GM18498 (cell line): ENCODE measurements at regions not wholly inside any gene's neighbourhood (a gene's known extent, or its start where the extent isn't known, plus 50 kb on each side); places are given as distances from the start of the nearest gene placed in this dataset.

Experiments used
- ATAC-seq: cut with Tn5 transposase; IDR thresholded peaks from one replicate; pipeline ENCODE4 v1.9.1; 2021; ENCODE audit warnings: mild to moderate bottlenecking, moderate library complexity; ENCODE audit not compliant: unreplicated experiment

DNA sequence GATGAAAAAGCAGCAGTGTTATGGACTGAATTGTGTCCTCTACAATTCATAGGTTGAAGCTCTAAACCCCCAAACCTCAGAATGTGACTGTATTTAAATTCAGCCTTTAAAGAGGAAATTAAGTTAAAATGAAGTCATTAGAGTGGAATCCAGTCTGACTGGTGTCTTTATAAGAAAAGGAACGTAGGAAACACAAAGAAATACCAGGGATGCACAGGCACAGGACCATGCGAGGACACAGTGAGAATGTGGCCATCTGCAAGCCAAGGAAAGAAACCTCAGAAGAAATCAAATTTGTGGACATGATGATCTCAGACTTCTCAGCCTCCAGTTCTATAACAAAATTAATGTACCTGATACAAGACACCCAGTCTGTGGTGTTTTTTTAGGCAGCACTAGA, 971.2 kb upstream of the CDH9 start:
- no peak for ATAC-seq

DNA sequence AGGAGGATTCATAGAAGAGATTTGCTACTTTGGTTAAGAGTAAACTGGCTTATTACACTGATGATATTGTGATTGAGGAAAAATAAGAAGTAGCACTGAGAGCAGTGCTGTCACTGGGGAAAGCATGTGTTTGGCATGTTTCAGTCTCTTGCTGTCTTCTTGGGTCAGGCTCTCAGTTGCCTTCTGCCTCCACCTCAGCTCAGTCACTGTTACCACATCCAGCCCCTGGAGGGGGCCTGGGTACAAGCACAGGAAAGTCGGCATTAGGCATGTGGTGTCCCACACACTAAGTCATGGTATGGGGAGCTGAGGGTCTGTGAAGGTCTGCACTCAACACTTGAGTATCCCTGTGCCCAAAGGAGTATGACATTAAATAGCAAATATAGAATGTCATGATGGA, 958.3 kb upstream of the CDH9 start:
- ATAC-seq: no peak

GRCh38 chr5:27995867-27996266, 957.5 kb upstream of the CDH9 start:
- no peak for ATAC-seq

- ATAC-seq: no peak
Observed at GRCh38 chr5:27978322-27978721, 939.9 kb upstream of the CDH9 start.

- no peak for ATAC-seq
Observed at GRCh38 chr5:27969157-27969556, 930.8 kb upstream of the CDH9 start.

- no peak for ATAC-seq
Observed at GRCh38 chr5:27963050-27963783, 924.8 kb upstream of the CDH9 start.

- no peak for ATAC-seq
Observed at GRCh38 chr5:27962198-27962597, 923.8 kb upstream of the CDH9 start.

DNA sequence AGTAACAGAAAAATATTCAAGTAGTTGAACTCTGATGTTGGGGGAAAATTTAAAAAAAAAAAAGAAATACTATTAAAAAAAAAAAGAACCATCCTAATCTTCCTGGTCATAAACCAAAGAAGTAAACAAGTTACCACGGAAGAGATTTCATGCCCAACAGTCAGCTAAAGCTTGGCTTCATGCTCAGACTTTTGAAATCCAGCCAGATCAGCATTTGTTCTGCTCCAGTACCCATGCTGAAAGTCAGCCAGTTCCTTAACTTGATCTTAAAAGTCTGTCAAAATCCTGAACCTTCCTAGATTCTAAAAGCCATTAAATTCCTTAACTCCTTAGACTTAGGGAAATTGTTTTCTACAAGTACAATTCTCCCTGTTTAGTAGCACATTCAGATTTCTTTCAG, 908.7 kb upstream of the CDH9 start:
- ATAC-seq: no peak

- no peak for ATAC-seq
Observed at GRCh38 chr5:27944471-27944870, 906.1 kb upstream of the CDH9 start.

GRCh38 chr5:27938989-27939388, 900.6 kb upstream of the CDH9 start:
- ATAC-seq: no peak

DNA sequence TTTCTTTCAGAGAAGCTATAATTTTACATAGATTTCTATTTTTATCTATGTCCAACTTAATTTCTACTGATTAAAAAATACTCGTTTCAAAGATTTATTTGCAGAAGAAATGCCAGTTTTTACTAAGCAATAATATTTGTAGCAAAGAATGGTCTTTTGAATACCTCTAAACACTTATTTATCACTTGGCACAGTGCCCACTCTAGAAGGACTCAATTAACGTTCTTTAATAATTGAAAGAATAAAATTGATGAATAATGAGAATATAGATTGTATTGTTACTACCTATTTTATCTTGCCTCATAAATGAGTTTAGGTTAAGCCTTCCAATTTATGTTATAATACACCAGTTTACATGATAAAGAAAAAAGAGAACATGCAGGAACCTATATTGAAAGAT, 889.7 kb upstream of the CDH9 start:
- ATAC-seq: no peak

DNA sequence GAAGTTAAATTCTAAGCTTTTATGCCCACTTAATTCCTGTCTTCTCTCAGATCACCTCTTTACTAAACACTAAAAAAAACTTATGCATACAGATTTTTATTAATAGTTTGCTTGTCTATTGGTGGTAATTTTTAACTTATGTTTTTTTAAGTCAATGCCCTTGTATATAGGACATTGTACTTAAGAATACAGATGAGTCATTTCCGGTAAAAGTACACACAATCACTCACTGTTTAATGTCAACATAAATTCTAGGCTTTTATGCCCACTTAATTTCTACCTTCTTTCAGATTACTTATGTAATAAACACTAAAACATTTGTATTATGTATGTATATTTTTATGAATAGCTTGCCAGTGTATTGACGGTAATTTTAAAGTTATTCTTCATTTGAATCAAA, 872.8 kb upstream of the CDH9 start:
- ATAC-seq: no peak

- ATAC-seq: no peak
Observed at GRCh38 chr5:27908341-27908740, 870.0 kb upstream of the CDH9 start.

DNA sequence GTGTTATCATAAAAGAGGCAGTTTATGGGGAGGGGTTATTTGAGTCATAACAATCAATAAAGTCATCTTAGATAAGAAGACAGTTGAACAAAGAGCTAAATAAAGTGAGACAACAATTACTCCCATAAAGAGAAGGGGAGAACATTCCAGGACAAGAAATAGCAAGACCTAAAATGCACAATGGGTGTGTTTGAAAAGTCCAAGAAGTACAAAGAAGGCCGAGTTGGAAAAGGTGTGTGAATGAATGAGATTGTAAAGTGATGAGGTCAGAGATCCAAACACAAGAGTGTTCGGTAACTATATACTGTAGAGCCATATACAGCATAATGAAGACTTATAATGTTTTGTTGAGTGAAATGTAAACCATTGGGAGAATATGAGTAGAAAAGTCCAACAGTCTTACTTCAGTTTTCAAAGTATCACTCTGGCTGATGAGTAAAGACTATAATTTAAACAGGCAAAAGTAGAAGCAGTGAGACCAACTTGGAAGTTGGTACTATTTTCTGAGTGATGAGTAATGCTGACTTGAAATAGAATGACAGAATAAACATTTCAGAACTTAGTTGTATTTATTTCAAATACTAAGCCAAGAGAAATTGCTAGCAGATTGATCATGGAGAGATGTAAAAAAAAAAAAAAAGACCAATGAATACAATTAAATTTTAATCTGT, 868.7 kb upstream of the CDH9 start:
- ATAC-seq: no peak

GRCh38 chr5:27906481-27906880, 868.1 kb upstream of the CDH9 start:
- ATAC-seq: no peak

- ATAC-seq: no peak
Observed at GRCh38 chr5:27900761-27901160, 862.4 kb upstream of the CDH9 start.

- ATAC-seq: no peak
Observed at GRCh38 chr5:27876071-27876470, 837.7 kb upstream of the CDH9 start.

DNA sequence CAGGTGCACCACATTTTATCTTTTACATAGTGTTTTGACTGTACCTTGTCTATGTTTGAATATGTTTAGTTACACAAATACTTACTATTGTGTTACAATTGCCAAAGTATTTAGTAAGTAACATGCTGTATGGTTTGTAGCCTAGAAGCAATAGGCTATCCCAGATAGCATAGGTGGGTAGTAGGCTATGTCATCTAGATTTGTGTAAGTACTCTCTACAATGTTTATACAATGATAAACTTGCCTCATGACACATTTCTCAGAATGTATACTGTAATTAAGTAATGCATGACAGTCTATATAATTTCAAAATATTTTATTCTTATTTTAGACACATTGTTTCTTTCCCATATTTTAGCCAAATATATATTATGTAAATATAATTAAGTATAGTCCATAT, 836.8 kb upstream of the CDH9 start:
- ATAC-seq: no peak

DNA sequence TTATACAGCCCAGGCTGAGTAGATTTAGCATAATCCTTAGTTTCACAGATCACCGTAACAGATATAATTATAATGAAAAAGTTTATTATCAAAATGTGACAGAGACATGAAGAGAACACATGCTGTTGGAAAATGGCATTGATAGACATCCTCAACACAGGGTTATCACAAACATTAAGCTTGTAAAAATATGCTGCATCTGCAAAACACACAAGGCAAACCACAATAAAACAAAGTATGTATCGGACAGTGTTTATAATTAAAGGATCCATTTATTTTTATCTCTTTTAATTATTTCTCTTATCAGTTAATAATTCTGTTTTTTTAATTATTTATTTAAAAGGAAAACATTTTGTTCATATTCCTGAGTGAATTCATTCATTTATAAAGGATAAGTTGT, 829.9 kb upstream of the CDH9 start:
- ATAC-seq: no peak

DNA sequence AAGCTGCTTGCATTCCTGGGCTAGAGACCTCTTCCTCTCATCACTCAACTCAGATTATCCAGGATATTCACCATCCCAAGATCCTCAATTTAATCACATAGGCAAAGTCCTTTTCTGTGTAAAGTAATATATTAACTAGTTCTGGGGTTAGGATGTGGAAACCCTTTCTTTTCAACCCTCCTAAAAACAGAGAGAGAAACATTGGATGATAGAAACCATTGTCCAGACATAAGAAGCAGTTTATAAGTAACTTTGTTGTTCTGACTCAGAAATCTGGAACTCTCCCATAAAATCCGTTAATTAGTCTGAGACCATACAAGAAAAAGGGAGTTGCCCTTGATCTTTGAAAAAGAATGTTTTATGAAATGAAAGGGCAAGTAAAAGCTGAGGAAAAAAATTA, 817.1 kb upstream of the CDH9 start:
- ATAC-seq: no peak

DNA sequence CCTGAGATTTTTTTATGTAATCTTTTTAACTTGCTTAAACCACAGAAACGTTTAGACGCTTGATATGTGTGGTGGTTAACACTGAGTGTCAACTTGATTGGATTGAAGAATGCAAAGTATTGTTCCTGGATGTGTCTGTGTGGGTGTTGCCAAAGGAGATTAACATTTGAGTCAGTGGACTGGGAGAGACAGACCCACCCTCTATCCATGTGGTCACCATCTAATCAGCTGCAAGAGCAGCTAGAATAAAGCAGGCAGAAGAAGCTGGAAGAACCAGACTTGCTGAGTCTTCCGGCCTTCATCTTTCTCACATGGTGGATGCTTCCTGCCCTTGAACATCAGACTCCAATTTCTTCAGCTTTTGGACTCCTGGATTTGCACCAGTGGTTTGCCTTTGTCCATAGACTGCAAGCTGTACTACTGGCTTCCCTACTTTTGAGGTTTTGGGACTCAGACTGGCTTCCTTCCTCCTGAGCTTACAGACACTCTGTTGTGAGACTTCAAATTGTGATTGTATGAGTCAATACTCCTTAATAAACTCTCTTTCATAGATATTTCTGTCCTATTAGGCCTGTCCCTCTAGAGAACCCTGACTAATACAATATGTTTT, 816.0 kb upstream of the CDH9 start:
- no peak for ATAC-seq

- no peak for ATAC-seq
Observed at GRCh38 chr5:27845248-27845647, 806.9 kb upstream of the CDH9 start.
